GM18505 (cell line): ENCODE measurements at regions not wholly inside any gene's neighbourhood (a gene's known extent, or its start where the extent isn't known, plus 50 kb on each side); places are given as distances from the start of the nearest gene placed in this dataset.
"Not testable (repeated sequence)": the region's sequence is repeated elsewhere in the genome, so short reads cannot be mapped to it uniquely, and the experiment has no call there.

Source experiments
- ATAC-seq: cut with Tn5 transposase; IDR thresholded peaks from one replicate; pipeline ENCODE4 v1.9.1; 2021; ENCODE audit not compliant: unreplicated experiment
- POLR2A ChIP-seq: IDR thresholded peaks from 4 replicates; pipeline ENCODE4 v1.6.1; 2011; ENCODE audit warnings: borderline replicate concordance; ENCODE audit not compliant: insufficient read depth, insufficient read length; ENCODE audit errors: extremely low read depth

GRCh38 chr6:119800526-119800925 is 451.0 kb upstream of the MAN1A1 start:
- TF ChIP-seq POLR2A = no peak
- no peak for ATAC-seq

GRCh38 chr6:119799596-119800509 is 450.3 kb upstream of the MAN1A1 start:
- TF ChIP-seq POLR2A = no peak
- ATAC-seq = no peak

DNA sequence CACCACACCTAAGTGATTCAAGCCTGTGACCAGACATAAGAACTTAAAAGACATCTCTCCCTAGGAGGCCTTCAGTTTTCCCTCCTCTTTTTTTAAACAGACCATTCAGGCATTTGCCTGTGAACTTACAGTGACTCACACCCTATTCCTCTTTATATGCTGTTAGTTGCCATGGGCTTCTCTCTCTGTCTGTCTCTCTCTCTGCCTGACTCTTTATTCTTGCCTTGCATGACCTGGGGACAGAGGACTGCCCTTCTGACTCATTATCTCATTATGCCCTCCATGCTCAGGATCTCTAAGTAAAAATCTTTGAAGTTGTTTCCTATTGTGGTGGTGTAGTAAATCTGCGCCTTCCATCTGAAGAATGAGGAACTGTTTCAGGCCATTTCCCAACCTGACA is 442.2 kb upstream of the MAN1A1 start:
- ATAC-seq = no peak
- TF ChIP-seq POLR2A = no peak

GRCh38 chr6:119781365-119781764 is 431.8 kb upstream of the MAN1A1 start:
- no peak for ATAC-seq
- no peak for TF ChIP-seq POLR2A

- no peak for ATAC-seq
- TF ChIP-seq POLR2A = no peak
These were observed 418.6 kb upstream of the MAN1A1 start for GRCh38 chr6:119768201-119768600.

- TF ChIP-seq POLR2A = no peak
- no peak for ATAC-seq
These were observed 415.5 kb upstream of the MAN1A1 start for GRCh38 chr6:119764927-119765681.

DNA sequence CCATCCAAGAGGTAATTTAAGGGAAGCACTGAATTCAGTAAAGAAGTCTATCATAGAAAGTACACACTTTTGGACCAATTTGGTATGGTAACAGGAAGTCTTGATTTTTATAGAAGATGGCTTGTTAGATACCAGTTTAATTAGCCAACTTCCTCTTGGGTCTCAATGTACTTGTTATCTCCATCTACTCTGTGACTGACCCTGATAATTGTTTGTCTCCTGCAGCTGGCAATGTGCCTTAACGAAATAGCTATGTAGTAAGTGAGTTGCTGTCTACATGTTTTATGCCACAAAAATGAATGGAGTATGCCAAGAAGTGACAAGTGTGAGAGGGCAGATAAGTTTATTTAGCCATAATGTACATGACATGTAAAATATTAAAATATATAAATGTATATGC is 410.5 kb upstream of the MAN1A1 start:
- TF ChIP-seq POLR2A = no peak
- no peak for ATAC-seq

- no peak for TF ChIP-seq POLR2A
- no peak for ATAC-seq
These were observed 408.8 kb upstream of the MAN1A1 start for GRCh38 chr6:119758385-119758784.

GRCh38 chr6:119757467-119757866 is 407.9 kb upstream of the MAN1A1 start:
- TF ChIP-seq POLR2A = no peak
- ATAC-seq = no peak

GRCh38 chr6:119749335-119749734 is 399.8 kb upstream of the MAN1A1 start:
- no peak for ATAC-seq
- no peak for TF ChIP-seq POLR2A

DNA sequence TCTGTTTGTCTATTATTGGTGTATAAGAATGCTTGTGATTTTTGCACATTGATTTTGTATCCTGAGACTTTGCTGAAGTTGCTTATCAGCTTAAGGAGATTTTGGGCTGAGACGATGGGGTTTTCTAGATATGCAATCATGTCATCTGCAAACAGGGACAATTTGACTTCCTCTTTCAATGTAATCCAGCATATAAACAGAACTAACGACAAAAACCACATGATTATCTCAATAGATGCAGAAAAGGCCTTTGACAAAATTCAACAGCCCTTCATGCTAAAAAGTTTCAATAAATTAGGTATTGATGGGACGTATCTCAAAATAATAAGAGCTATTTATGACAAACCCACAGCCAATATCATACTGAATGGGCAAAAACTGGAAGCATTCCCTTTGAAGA is 399.0 kb upstream of the MAN1A1 start:
- not testable (repeated sequence) for ATAC-seq

- ATAC-seq = peak; percentile 95
- no peak for TF ChIP-seq POLR2A
These were observed 392.7 kb upstream of the MAN1A1 start for GRCh38 chr6:119742188-119742803.

DNA sequence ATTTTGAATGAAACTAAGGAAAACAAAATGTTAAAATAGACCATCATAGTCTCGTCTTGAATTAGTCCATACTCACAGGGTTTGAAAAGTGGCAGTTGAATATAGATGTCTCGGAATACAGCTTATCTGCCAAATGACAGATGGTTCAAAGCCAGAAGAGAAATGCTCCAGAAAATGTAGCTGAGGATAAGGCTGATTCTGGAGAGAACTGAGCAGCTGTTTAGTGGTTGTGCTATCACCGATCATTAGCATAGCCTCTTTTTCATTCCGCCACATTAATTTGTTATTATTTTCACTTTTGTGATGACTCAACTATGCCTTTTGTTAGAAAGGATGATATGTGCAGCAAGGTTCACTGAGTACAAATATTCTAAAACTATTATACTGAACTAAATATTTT is 390.2 kb upstream of the MAN1A1 start:
- ATAC-seq = no peak
- TF ChIP-seq POLR2A = no peak
